Caco-2 (cell line): ENCODE measurements at regions not wholly inside any gene's neighbourhood (a gene's known extent, or its start where the extent isn't known, plus 50 kb on each side); places are given as distances from the start of the nearest gene placed in this dataset.

Experiments
- BruUV-seq: library from RNA; stranded (reverse); fragments of 400-500 nt; replicated peaks from 2 replicates; lab custom pipeline; 2021; lab: Mats Ljungman, UMichigan
- CTCF ChIA-PET: fragments of 300-600 bp; sonication (Branson Sonifier 250); formaldehyde crosslinking; loops from one replicate; lab custom pipeline; 2022; ENCODE audit warnings: antibody characterized with exemption; lab: Charles Lee
- POLR2A ChIA-PET: fragments of 300-600 bp; sonication (Branson Sonifier 250); formaldehyde crosslinking; loops from one replicate; lab custom pipeline; 2022; ENCODE audit warnings: antibody characterized with exemption; lab: Charles Lee
- DNase-seq, 2 experiments: peaks; one replicate each; pipeline versions ENCODE4 v3.0.0 to v3.0.0-alpha.2; 2020 to 2022
- H3K27me3 ChIP-seq: replicated peaks from 2 replicates; pipeline ENCODE4 v1.6.0; 2011; ENCODE audit warnings: low read length; ENCODE audit not compliant: control insufficient read depth, insufficient read depth
- H3K36me3 ChIP-seq: 2 replicates; pipeline ENCODE4 v1.5.1; 2011; ENCODE audit warnings: low read length; ENCODE audit not compliant: control insufficient read depth, insufficient read depth
- H3K4me1 ChIP-seq: fragments of 250-450 bp; sonication (Bioruptor Pico); 2 replicates; pipeline ENCODE4 v1.5.1; 2020; ENCODE audit warnings: mild to moderate bottlenecking
- H3K4me3 ChIP-seq: 2 replicates; pipeline ENCODE4 v1.5.1; 2011; ENCODE audit warnings: low read depth, mild to moderate bottlenecking, control low read depth, low read length
- H3K9me3 ChIP-seq: fragments of 250-450 bp; sonication (Bioruptor Pico); 2 replicates; pipeline ENCODE4 v1.5.1; 2020; ENCODE audit warnings: mild to moderate bottlenecking, moderate library complexity
- H3K27ac Mint-ChIP-seq: one replicate; pipeline ENCODE4 v1.8.0; 2022; ENCODE audit warnings: mixed read lengths; ENCODE audit not compliant: unreplicated experiment
- H3K27me3 Mint-ChIP-seq: one replicate; pipeline ENCODE4 v1.8.0; 2022; ENCODE audit warnings: mixed read lengths; ENCODE audit not compliant: insufficient read depth, unreplicated experiment
- H3K36me3 Mint-ChIP-seq: one replicate; pipeline ENCODE4 v1.8.0; 2022; ENCODE audit warnings: mild to moderate bottlenecking, mixed read lengths; ENCODE audit not compliant: insufficient read depth, unreplicated experiment
- H3K4me1 Mint-ChIP-seq: one replicate; pipeline ENCODE4 v1.8.0; 2022; ENCODE audit warnings: low read depth, mixed read lengths; ENCODE audit not compliant: unreplicated experiment
- H3K4me3 Mint-ChIP-seq: one replicate; pipeline ENCODE4 v1.8.0; 2022; ENCODE audit warnings: mild to moderate bottlenecking, moderate library complexity, mixed read lengths; ENCODE audit not compliant: unreplicated experiment
- H3K9me3 Mint-ChIP-seq: one replicate; pipeline ENCODE4 v1.8.0; 2022; ENCODE audit warnings: mixed read lengths; ENCODE audit not compliant: unreplicated experiment
- CTCF ChIP-seq, 2 experiments: fragments of 200-600 bp in 1 of 2; IDR thresholded peaks; 1 replicate in 1 of 2; 2 replicates in 1 of 2; pipeline versions ENCODE4 v1.5.1 to v1.8.0; 2011 to 2022; ENCODE audit warnings: antibody characterized with exemption in 1 of 2, control low read depth in 1 of 2, inconsistent platforms in 1 of 2, low read depth in 1 of 2, low read length in 1 of 2, mild to moderate bottlenecking in 1 of 2, moderate library complexity in 1 of 2; ENCODE audit not compliant: insufficient read depth in 1 of 2, severe bottlenecking in 1 of 2, unreplicated experiment in 1 of 2
- intact Hi-C: fragments of 100-400 bp; cut with micrococcal nuclease; formaldehyde crosslinking; loops from one replicate; pipeline ENCODE4 v1.10.0; 2022; ENCODE audit not compliant: unreplicated experiment

- no peaks in the 10 kb centered on the region for H3K9me3 Mint-ChIP-seq
- H3K9me3 ChIP-seq = no peaks in the 10 kb centered on the region; the same call in 1 of the 2 replicates
- no peaks in the 10 kb centered on the region for H3K27me3 ChIP-seq
- no peaks in the 10 kb centered on the region for H3K36me3 ChIP-seq
- H3K27ac Mint-ChIP-seq = no peak overlapping the region
- H3K4me3 Mint-ChIP-seq = peak overlapping the region; percentile 55
- CTCF ChIA-PET = interaction anchor here (0.6 to 2.0 kb wide), 4 partner anchors 9 to 559 kb away, joined by 3 to 8 read pairs (median 4); no protein-coding TSS in a partner anchor
- peaks cover 7% of the 10 kb centered on the region for H3K27me3 Mint-ChIP-seq
- no peaks in the 10 kb centered on the region for H3K36me3 Mint-ChIP-seq
- TF ChIP-seq CTCF (IDR thresholded peaks at IDR 0.05; ENCODE audit: insufficient read depth in 1 of 2, low read depth in 1 of 2, low read length in 1 of 2, severe bottlenecking in 1 of 2, unreplicated experiment in 1 of 2) = peak; percentile 57 to 78
- H3K4me1 Mint-ChIP-seq = no peaks in the 10 kb centered on the region
- no peaks in the 10 kb centered on the region for H3K4me1 ChIP-seq
- intact Hi-C loops = loop anchor here (1.0 to 10.0 kb wide), 5 partner anchors 100 to 678 kb away; no protein-coding TSS in a partner anchor
- no TSS peak for BruUV-seq
- peak; percentile 68 to 69 for DNase-seq
- POLR2A ChIA-PET = no interaction called here
- H3K4me3 ChIP-seq = no peak overlapping the region
These were observed 427.1 kb downstream of the GPAM start for GRCh38 chr10:111756217-111757061.

GRCh38 chr10:111758593-111758992 is 425.0 kb downstream of the GPAM start:
- Mint-ChIP-seq H3K36me3 (no peaks in the 10 kb centered on the region), H3K9me3 (no peaks in the 10 kb centered on the region), H3K4me3 (no peak overlapping the region), H3K27me3 (peaks cover 7% of the 10 kb centered on the region), H3K27ac (no peak overlapping the region), H3K4me1 (no peaks in the 10 kb centered on the region)
- intact Hi-C loops = loop anchor here (10.0 kb wide), 1 partner anchor 676 kb away; no protein-coding TSS in a partner anchor
- Histone ChIP-seq H3K9me3 (no peaks in the 10 kb centered on the region), H3K4me1 (no peaks in the 10 kb centered on the region), H3K36me3 (no peaks in the 10 kb centered on the region), H3K4me3 (no peak overlapping the region), H3K27me3 (no peaks in the 10 kb centered on the region)
- no peak for TF ChIP-seq CTCF (IDR thresholded peaks at IDR 0.05; ENCODE audit: insufficient read depth in 1 of 2, low read depth in 1 of 2, low read length in 1 of 2, severe bottlenecking in 1 of 2, unreplicated experiment in 1 of 2)
- no peak for DNase-seq
- POLR2A ChIA-PET = no interaction called here
- CTCF ChIA-PET = no interaction called here
- BruUV-seq = no TSS peak

- BruUV-seq = no TSS peak
- Mint-ChIP-seq H3K4me1 (no peaks in the 10 kb centered on the region), H3K27ac (no peak overlapping the region), H3K9me3 (no peaks in the 10 kb centered on the region), H3K4me3 (no peak overlapping the region), H3K27me3 (peaks cover 12% of the 10 kb centered on the region), H3K36me3 (no peaks in the 10 kb centered on the region)
- ChIA-PET CTCF (no interaction called here), POLR2A (no interaction called here)
- H3K4me1 ChIP-seq = no peaks in the 10 kb centered on the region
- DNase-seq = no peak
- TF ChIP-seq CTCF (IDR thresholded peaks at IDR 0.05; ENCODE audit: insufficient read depth in 1 of 2, low read depth in 1 of 2, low read length in 1 of 2, severe bottlenecking in 1 of 2, unreplicated experiment in 1 of 2) = no peak
- no peaks in the 10 kb centered on the region for H3K36me3 ChIP-seq
- H3K4me3 ChIP-seq = no peak overlapping the region
- no peaks in the 10 kb centered on the region for H3K9me3 ChIP-seq
- no peaks in the 10 kb centered on the region for H3K27me3 ChIP-seq
- intact Hi-C loops = no loop called here
These were observed 421.5 kb downstream of the GPAM start for GRCh38 chr10:111762114-111762513.
